LNCaP clone FGC (cell line): ENCODE measurements at regions not wholly inside any gene's neighbourhood (a gene's known extent, or its start where the extent isn't known, plus 50 kb on each side); places are given as distances from the start of the nearest gene placed in this dataset.
"Not testable (repeated sequence)": the region's sequence is repeated elsewhere in the genome, so short reads cannot be mapped to it uniquely, and the experiment has no call there.

ENCODE experiments used
- DNase-seq: peaks from one replicate; pipeline ENCODE4 v3.0.0-alpha.2; 2011; ENCODE audit warnings: low read depth
- H3K4me3 ChIP-seq: 2 replicates; pipeline ENCODE4 v1.5.1; 2011; ENCODE audit warnings: mild to moderate bottlenecking, low read depth, low read length, control low read depth
- CTCF ChIP-seq: IDR thresholded peaks from 2 replicates; pipeline ENCODE4 v1.5.1; 2012; ENCODE audit warnings: mild to moderate bottlenecking; ENCODE audit not compliant: control insufficient read depth, insufficient read depth; ENCODE audit errors: extremely low read depth

DNA sequence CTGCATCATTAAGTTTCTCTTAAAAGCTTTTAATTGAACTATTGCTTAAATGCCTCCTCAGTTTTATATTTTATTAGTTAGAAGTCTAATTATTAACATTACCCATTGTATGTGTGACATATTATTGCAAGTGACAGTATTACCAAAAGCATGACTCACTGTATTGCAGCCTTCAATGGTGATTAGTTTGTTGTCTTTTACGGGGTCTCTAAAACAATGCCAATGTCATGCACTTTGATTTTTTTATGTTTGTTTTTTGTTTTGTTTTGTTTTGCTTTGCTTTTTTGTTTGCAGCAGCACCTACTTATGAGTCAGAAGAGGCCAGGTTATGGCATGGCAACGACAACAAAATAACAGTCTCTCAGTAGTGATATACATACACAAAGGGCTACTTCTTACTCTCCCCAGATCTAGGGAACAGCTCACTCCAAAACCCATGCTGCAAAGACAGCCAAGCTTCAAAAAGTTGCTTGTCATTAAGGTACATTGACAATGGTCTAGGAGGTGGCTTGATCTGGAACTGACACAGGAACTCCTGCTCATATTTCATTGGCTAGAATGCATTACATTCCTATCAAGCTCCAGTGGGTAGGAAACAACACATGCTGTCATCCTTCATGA, 293.7 kb upstream of the POM121L12 start:
- no peak overlapping the region for H3K4me3 ChIP-seq
- TF ChIP-seq CTCF = no peak
- no peak for DNase-seq

DNA sequence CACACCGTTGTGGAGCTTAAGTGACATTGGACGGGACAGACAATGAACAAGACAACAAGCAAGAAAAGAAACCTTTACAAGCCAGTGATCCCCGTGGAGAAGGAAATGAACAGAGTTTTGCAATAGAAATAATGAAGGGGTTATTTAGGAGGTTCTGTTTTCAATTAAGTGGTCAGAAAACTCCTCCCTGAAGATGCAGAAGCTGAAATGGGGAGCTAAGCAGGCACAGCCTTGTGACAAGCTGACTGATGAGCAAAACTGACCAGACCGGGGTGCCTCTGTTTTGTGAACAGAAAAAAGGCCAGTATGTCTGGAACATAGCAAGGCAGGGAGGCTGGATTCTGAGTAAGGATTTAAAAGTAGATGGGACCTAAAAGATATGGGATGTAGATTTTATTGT, 299.8 kb upstream of the POM121L12 start:
- no peak overlapping the region for H3K4me3 ChIP-seq
- TF ChIP-seq CTCF = no peak
- no peak for DNase-seq

- not testable (repeated sequence) for H3K4me3 ChIP-seq
- peak; percentile 73 for DNase-seq
These were observed 306.8 kb upstream of the POM121L12 start for GRCh38 chr7:52728683-52729082.

DNA sequence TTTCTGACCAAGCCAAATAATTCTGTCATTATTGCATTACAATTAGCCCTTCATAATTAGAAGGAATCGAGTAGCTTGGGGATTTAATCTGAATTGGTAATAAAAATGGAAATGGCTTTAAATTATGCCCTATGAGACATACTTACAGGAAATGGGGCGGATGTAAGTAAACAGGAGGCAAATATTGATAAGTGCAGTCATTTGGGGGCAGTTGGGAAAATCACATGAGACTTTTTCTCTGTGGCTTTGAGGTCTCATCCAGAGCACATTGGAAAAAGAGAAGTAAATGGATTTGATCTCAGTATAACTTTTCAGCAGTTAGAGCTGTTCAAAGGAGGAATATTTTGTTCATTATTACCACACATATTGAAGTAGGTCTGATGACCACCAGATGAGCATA, 307.8 kb upstream of the POM121L12 start:
- DNase-seq = no peak
- TF ChIP-seq CTCF = no peak
- H3K4me3 ChIP-seq = no peak overlapping the region

DNA sequence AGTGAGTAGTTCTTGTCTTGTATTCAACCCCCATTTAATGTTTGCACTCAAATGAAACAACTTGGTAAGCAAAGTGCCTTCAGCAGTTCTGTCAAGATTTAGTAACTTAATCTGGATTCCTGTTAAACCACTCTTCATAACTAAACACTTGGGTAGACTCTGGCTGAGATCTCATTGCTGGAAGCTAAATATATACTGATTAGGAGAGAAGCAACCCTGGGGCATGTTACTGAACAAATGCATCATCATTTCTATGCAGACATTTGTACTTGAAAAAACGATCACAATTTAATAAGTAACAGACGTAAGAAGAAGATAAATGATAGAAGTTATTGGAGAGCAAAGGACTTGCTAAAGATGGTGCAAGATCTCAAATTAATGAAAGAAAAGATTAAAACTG, 308.4 kb upstream of the POM121L12 start:
- no peak overlapping the region for H3K4me3 ChIP-seq
- no peak for DNase-seq
- TF ChIP-seq CTCF = no peak

GRCh38 chr7:52726493-52726892, 308.9 kb upstream of the POM121L12 start:
- DNase-seq = no peak
- TF ChIP-seq CTCF = no peak
- H3K4me3 ChIP-seq = no peak overlapping the region

GRCh38 chr7:52723606-52724005, 311.8 kb upstream of the POM121L12 start:
- DNase-seq = no peak
- H3K4me3 ChIP-seq = no peak overlapping the region
- TF ChIP-seq CTCF = no peak

GRCh38 chr7:52720856-52721255, 314.6 kb upstream of the POM121L12 start:
- DNase-seq = peak; percentile 51
- H3K4me3 ChIP-seq = no peak overlapping the region
- no peak for TF ChIP-seq CTCF
